Lung (tissue), 11 donors: ENCODE measurements at regions not wholly inside any gene's neighbourhood (a gene's known extent, or its start where the extent isn't known, plus 50 kb on each side); places are given as distances from the start of the nearest gene placed in this dataset.

Experiments used
- ATAC-seq: fragments of 200-7000 bp; cut with Tn5 transposase; one replicate; pipeline ENCODE4 v1.9.1; 2020; ENCODE audit warnings: moderate number of reproducible peaks; ENCODE audit not compliant: insufficient read depth, low FRiP score
- DNase-seq, 3 donors: peaks; one replicate each; pipeline ENCODE4 v3.0.0-alpha.2; 2013 to 2017
- H3K27ac ChIP-seq, 2 donors: one replicate each; pipeline ENCODE4 v1.5.1; 2013; ENCODE audit warnings: mild to moderate bottlenecking in 2 of 2, moderate library complexity in 2 of 2, control low read depth in 1 of 2, inconsistent platforms in 1 of 2, low read depth in 1 of 2, low read length in 1 of 2
- H3K27me3 ChIP-seq, 3 donors: one replicate each; pipeline ENCODE4 v1.5.1; 2013; ENCODE audit warnings: low read length in 2 of 3; ENCODE audit not compliant: control insufficient read depth in 3 of 3, insufficient read depth in 3 of 3
- H3K36me3 ChIP-seq, 4 donors: one replicate each; pipeline ENCODE4 v1.5.1; 2013; ENCODE audit warnings: low read length in 4 of 4, mild to moderate bottlenecking in 1 of 4, moderate library complexity in 1 of 4; ENCODE audit not compliant: control insufficient read depth in 4 of 4, insufficient read depth in 4 of 4
- H3K4me1 ChIP-seq, 5 donors: one replicate each; pipeline ENCODE4 v1.5.1; 2013; ENCODE audit warnings: low read length in 5 of 5, mild to moderate bottlenecking in 2 of 5, moderate library complexity in 1 of 5; ENCODE audit not compliant: control insufficient read depth in 5 of 5, insufficient read depth in 5 of 5
- H3K4me3 ChIP-seq: one replicate; pipeline ENCODE4 v1.5.1; 2013; ENCODE audit warnings: mild to moderate bottlenecking, control low read depth, moderate library complexity
- H3K9ac ChIP-seq, 2 donors: one replicate each; pipeline ENCODE4 v1.5.1; 2013; ENCODE audit warnings: low read length in 2 of 2, control low read depth in 1 of 2; ENCODE audit not compliant: insufficient read depth in 1 of 2
- H3K9me3 ChIP-seq, 4 donors: one replicate each; pipeline ENCODE4 v1.5.1; 2013; ENCODE audit warnings: low read length in 3 of 4, mild to moderate bottlenecking in 1 of 4, moderate library complexity in 1 of 4; ENCODE audit not compliant: control insufficient read depth in 4 of 4, insufficient read depth in 3 of 4
- CTCF ChIP-seq: IDR thresholded peaks from 2 replicates; pipeline ENCODE4 v1.5.1; 2012; ENCODE audit warnings: mild to moderate bottlenecking; ENCODE audit errors: control extremely low read depth, extremely low read depth
- WGBS, 2 donors: extraction: QIAGEN DNeasy Blood & Tissue Kit; methylation state at CpG; one replicate each; pipeline ENCODE4 v1.1.7; 2013; 5-methylcytosine and 5-hydroxymethylcytosine counted together
- donor health status: control.
- donor health status: control.
- donor health status: Bipolar disorder and iron deficiency.
- donor health status: healthy.
- donor health status: DM: yes; HTN: yes; CAD: no.

GRCh38 chr12:16691624-16692023, 85.7 kb upstream of the LMO3 start:
- TF ChIP-seq CTCF: no peak
- Histone ChIP-seq H3K9ac (no peak overlapping the region), H3K4me1 (no peaks in the 10 kb centered on the region), H3K9me3 (no peaks in the 10 kb centered on the region), H3K27ac (no peak overlapping the region), H3K36me3 (no peaks in the 10 kb centered on the region), H3K4me3 (no peak overlapping the region), H3K27me3 (no peaks in the 10 kb centered on the region)
- no peak for ATAC-seq
- no peak for DNase-seq
- WGBS, 2 donors: 86 to 89% methylated on average over 2 of the region's 2 CpGs

- Histone ChIP-seq H3K27ac (no peak overlapping the region), H3K4me3 (no peak overlapping the region), H3K36me3 (no peaks in the 10 kb centered on the region), H3K27me3 (no peaks in the 10 kb centered on the region), H3K9me3 (no peaks in the 10 kb centered on the region), H3K9ac (no peak overlapping the region), H3K4me1 (no peaks in the 10 kb centered on the region)
- DNase-seq: no peak
- no peak for ATAC-seq
- WGBS, 2 donors: 88 to 93% methylated on average over 1 of the region's 1 CpG
- no peak for TF ChIP-seq CTCF
Observed at GRCh38 chr12:16688200-16688599, 82.2 kb upstream of the LMO3 start.

- Histone ChIP-seq H3K27ac (no peak overlapping the region), H3K9me3 (no peaks in the 10 kb centered on the region), H3K4me1 (no peaks in the 10 kb centered on the region), H3K9ac (no peak overlapping the region), H3K27me3 (no peaks in the 10 kb centered on the region), H3K4me3 (no peak overlapping the region), H3K36me3 (no peaks in the 10 kb centered on the region)
- TF ChIP-seq CTCF: no peak
- WGBS, 2 donors: 75 to 80% methylated on average over 4 of the region's 4 CpGs
- ATAC-seq (no peak), DNase-seq (peak in 1 of 3 donors; percentile 1)
Observed at GRCh38 chr12:16685107-16685506, 79.1 kb upstream of the LMO3 start.

GRCh38 chr12:16681196-16681595, 75.2 kb upstream of the LMO3 start:
- H3K9me3 ChIP-seq: no peaks in the 10 kb centered on the region
- H3K4me1 ChIP-seq: no peaks in the 10 kb centered on the region
- no peak overlapping the region for H3K4me3 ChIP-seq
- no peaks in the 10 kb centered on the region for H3K27me3 ChIP-seq
- ATAC-seq: no peak
- peak in 2 of 3 donors; percentile 1 to 37 for DNase-seq
- H3K27ac ChIP-seq: no peak overlapping the region
- TF ChIP-seq CTCF: no peak
- no peaks in the 10 kb centered on the region for H3K36me3 ChIP-seq
- H3K9ac ChIP-seq: no peak overlapping the region
